ENCODE measurements at regions not wholly inside any gene's neighbourhood (a gene's known extent, or its start where the extent isn't known, plus 50 kb on each side); places are given as distances from the start of the nearest gene placed in this dataset.
"Not testable (repeated sequence)": the region's sequence is repeated elsewhere in the genome, so short reads cannot be mapped to it uniquely, and the experiment has no call there.

DNA sequence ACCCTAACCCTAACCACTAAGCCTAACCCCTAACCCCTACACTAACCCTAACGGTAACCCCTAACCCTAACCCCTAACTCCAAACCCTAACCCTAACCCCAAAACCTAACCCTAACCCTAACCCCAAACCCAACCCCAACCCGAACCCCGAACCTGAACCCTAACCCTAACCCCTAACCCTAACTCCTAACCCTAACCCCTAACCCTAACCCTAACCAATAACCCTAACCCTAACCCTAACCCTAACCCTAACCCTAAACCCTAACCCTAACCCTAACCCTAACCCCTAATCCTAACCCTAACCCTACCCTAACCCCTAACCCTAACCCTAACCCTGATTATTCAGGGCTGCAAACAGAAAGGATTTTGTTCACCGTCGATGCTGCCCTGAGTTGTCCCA lies 144.6 kb upstream of the DUSP22 start:
- not testable (repeated sequence) for DNase-seq; H3K4me2 ChIP-seq (ENCODE audit: low read depth, low read length, poor library complexity, severe bottlenecking); H3K9me3 ChIP-seq (ENCODE audit: low read length); H3K4me1 ChIP-seq (ENCODE audit: low read length); H3K79me2 ChIP-seq (ENCODE audit: low read length); H3K9me2 ChIP-seq (replicated peaks; ENCODE audit: insufficient read depth, low read length); H3K9ac ChIP-seq (ENCODE audit: low read length); H3K4me3 ChIP-seq (ENCODE audit: low read length); H2AFZ ChIP-seq (ENCODE audit: low read length); H3K27ac ChIP-seq (ENCODE audit: low read length); H3K27me3 ChIP-seq (ENCODE audit: low read length); H3K36me3 ChIP-seq (ENCODE audit: insufficient read depth, low read length); H4K20me1 ChIP-seq (ENCODE audit: insufficient read depth, low read depth, low read length)

DNA sequence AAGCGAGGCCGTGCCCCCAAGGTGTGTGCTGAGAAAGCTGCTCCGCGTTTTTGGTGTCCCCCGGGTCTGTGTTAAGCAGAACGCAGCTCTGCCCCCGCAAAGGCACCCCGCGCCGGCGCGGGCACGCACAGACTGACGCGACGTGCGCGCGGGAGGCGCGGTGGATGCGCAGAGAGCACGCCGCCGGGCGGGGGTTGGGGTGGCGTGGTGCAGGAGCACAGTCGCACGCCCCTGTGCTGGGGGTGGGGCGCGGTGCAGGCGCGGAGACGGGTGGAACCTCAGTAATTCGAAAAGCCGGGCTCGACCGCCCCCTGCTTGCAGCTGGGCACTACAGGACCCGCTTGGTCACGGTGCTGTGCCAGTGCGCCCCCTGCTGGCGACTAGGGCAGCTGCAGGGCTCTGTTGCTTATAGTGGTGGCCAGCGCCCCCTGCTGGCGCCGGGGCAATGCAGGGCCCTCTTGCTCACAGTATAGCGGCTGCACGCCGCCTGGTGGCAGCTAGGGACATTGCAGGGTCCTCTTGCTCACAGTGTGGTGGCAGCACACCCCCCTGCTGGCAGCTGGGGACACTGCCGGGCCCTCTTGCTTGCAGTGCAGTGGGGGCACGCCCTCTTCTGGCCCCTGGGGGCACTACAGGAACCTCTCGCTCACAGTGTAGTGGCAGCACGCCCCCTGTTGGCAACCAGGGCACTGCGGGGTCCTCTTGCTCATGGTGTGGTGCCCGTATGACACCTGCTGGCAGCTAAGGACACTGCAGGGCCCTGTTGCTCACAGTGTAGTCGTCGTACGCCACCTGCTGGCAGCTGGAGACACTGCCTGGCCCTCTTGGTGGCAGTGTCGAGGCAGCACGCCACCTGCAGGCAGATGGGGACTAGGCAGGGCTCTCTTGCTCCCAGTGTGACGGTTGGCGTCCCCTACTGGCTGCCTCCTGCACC lies 144.0 kb upstream of the DUSP22 start:
- not testable (repeated sequence) for H3K4me3 ChIP-seq (ENCODE audit: low read length); H3K36me3 ChIP-seq (ENCODE audit: insufficient read depth, low read length); H3K9ac ChIP-seq (ENCODE audit: low read length); H4K20me1 ChIP-seq (ENCODE audit: insufficient read depth, low read depth, low read length); H3K27ac ChIP-seq (ENCODE audit: low read length); H3K9me2 ChIP-seq (replicated peaks; ENCODE audit: insufficient read depth, low read length); H3K9me3 ChIP-seq (ENCODE audit: low read length); H3K27me3 ChIP-seq (ENCODE audit: low read length); H3K4me1 ChIP-seq (ENCODE audit: low read length); H3K79me2 ChIP-seq (ENCODE audit: low read length); H2AFZ ChIP-seq (ENCODE audit: low read length); H3K4me2 ChIP-seq (ENCODE audit: low read depth, low read length, poor library complexity, severe bottlenecking)
- peak; percentile 96 for DNase-seq

DNA sequence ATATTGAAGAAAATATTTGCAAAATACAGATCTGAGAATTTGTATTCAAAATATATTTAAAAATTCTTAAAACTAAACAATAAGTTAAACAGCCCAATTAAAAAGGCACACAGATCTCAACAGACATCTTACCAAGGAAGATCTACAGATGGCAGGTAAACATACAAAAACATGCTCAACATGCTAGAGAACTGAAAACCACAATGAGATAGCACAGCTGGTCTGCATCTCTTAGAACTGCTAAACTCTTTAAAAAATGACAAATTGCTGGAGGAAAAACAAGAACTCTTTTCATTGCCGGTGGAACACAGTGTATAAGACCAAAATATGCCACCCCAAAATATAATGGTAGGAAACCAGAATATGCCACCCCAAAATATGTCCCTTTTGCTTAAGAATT lies 142.1 kb upstream of the DUSP22 start:
- H4K20me1 ChIP-seq (ENCODE audit: insufficient read depth, low read depth, low read length); DNase-seq; H3K4me1 ChIP-seq (ENCODE audit: low read length); H2AFZ ChIP-seq (ENCODE audit: low read length); H3K36me3 ChIP-seq (ENCODE audit: insufficient read depth, low read length); H3K9me2 ChIP-seq (replicated peaks; ENCODE audit: insufficient read depth, low read length); H3K79me2 ChIP-seq (ENCODE audit: low read length); H3K4me2 ChIP-seq (ENCODE audit: low read depth, low read length, poor library complexity, severe bottlenecking); H3K9me3 ChIP-seq (ENCODE audit: low read length); H3K27me3 ChIP-seq (ENCODE audit: low read length); H3K4me3 ChIP-seq (ENCODE audit: low read length); H3K9ac ChIP-seq (ENCODE audit: low read length); H3K27ac ChIP-seq (ENCODE audit: low read length): not testable (repeated sequence)

DNA sequence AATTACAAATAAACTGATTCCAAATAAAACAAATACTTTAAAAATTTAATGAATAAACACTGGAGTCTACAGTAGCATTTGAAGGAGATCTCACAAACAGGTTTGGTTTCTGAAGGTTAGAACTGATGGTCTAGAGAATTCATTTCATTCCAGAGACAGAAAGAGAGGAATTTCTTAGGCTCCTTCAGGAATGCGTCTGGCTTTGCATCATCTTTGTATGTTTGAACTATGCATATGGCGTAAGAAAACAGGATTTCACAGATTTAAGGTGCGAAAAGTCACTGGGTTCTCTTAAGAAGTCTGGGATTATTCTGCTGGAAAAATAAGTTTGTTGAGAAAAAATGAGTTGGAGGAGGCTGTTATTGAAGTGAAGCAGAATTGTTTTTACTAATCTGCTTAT lies 139.9 kb upstream of the DUSP22 start:
- H3K4me2 ChIP-seq (ENCODE audit: low read depth, low read length, poor library complexity, severe bottlenecking); H3K27ac ChIP-seq (ENCODE audit: low read length); H3K9me2 ChIP-seq (replicated peaks; ENCODE audit: insufficient read depth, low read length); H3K27me3 ChIP-seq (ENCODE audit: low read length); H3K4me3 ChIP-seq (ENCODE audit: low read length); DNase-seq; H2AFZ ChIP-seq (ENCODE audit: low read length); H3K9me3 ChIP-seq (ENCODE audit: low read length); H4K20me1 ChIP-seq (ENCODE audit: insufficient read depth, low read depth, low read length); H3K9ac ChIP-seq (ENCODE audit: low read length); H3K4me1 ChIP-seq (ENCODE audit: low read length); H3K36me3 ChIP-seq (ENCODE audit: insufficient read depth, low read length); H3K79me2 ChIP-seq (ENCODE audit: low read length): not testable (repeated sequence)

DNA sequence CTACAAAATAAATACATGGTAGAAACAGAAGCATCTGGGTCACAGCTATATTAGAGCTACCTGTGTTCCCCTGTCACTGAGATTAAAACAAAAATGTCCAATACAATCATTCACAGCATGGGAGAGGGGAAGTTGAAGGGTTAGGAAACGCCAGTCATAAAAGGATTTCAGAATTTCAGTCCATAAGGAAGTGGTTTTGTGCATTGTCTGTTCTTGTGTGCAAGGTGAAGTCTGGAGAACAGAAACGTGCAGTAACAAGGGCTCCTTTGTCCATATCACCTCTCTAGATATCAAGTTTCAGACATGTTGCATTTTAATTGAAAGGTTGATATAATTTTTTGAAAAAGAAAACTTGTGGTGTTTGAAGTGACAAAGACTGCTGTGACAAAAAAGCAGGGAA lies 139.3 kb upstream of the DUSP22 start:
- not testable (repeated sequence) for H3K27me3 ChIP-seq (ENCODE audit: low read length); H3K9ac ChIP-seq (ENCODE audit: low read length); H3K79me2 ChIP-seq (ENCODE audit: low read length); H2AFZ ChIP-seq (ENCODE audit: low read length); H3K36me3 ChIP-seq (ENCODE audit: insufficient read depth, low read length); H3K9me2 ChIP-seq (replicated peaks; ENCODE audit: insufficient read depth, low read length); H3K4me2 ChIP-seq (ENCODE audit: low read depth, low read length, poor library complexity, severe bottlenecking); H3K4me1 ChIP-seq (ENCODE audit: low read length); H3K9me3 ChIP-seq (ENCODE audit: low read length); H3K27ac ChIP-seq (ENCODE audit: low read length); H4K20me1 ChIP-seq (ENCODE audit: insufficient read depth, low read depth, low read length); H3K4me3 ChIP-seq (ENCODE audit: low read length); DNase-seq

DNA sequence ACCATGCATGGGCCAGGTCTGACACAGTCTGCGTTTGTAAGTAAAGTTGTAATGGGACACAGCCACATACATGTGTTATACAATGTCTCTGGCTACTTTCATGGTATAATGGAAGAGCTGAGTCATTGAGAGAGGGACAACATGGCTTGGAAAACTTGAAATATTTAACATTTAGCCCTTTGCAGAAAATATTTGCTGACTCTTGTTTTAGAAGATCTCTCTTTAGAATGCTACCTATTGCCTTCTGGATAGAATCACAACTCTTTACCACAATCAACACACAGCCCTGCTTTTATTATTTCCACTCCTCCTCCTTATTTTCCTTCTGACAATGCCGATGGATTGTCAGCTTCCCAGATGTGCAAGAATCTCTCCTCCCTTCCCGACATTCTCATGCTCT lies 138.4 kb upstream of the DUSP22 start:
- H3K4me1 ChIP-seq (ENCODE audit: low read length); H3K27ac ChIP-seq (ENCODE audit: low read length): not testable (repeated sequence)

DNA sequence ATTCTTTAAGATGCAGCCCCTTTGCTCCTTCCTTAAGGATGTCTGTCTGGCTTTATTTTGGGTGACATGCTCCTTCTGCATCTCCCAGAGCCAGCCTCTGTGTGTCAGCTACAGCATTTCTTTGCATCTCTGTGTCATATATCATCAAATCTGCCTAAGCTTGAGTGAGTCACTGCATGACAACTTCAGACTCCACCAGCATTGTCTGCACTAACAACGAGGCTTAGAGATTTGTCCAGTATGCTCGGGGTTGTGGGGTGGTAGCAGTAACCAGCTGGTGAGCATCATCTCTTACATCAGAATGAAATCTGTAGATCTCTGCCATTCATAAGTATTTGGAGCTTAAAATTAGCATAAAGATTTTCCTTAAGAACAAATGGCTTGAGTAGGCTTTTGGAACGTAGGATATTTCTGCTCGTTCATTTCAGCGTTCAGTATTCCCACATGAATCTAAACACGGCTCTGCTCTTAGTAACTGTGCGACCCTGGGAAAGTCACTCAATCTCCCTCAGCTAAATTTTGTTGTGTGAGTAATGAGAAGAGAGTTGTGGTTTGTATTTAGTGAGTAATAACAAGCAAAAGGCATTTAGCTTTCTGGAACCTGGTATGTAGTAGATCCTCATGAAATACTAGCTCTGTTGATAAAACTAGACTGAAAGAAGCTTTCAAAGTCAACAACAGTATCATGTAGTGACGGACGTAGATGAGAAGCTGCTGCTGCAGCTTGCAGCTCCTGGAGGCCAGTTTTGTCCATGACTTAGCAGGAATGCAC lies 137.8 kb upstream of the DUSP22 start:
- H3K36me3 ChIP-seq (ENCODE audit: insufficient read depth, low read length); H3K9me2 ChIP-seq (replicated peaks; ENCODE audit: insufficient read depth, low read length); H3K4me3 ChIP-seq (ENCODE audit: low read length); H3K27me3 ChIP-seq (ENCODE audit: low read length); H3K27ac ChIP-seq (ENCODE audit: low read length); H3K4me2 ChIP-seq (ENCODE audit: low read depth, low read length, poor library complexity, severe bottlenecking); H3K79me2 ChIP-seq (ENCODE audit: low read length); H3K9ac ChIP-seq (ENCODE audit: low read length); H4K20me1 ChIP-seq (ENCODE audit: insufficient read depth, low read depth, low read length); DNase-seq; H2AFZ ChIP-seq (ENCODE audit: low read length); H3K4me1 ChIP-seq (ENCODE audit: low read length); H3K9me3 ChIP-seq (ENCODE audit: low read length): not testable (repeated sequence)

More for the DNA sequence above, 138.4 kb upstream of the DUSP22 start:
- not testable (repeated sequence) for H2AFZ ChIP-seq (ENCODE audit: low read length); H3K4me3 ChIP-seq (ENCODE audit: low read length); DNase-seq; H4K20me1 ChIP-seq (ENCODE audit: insufficient read depth, low read depth, low read length); H3K79me2 ChIP-seq (ENCODE audit: low read length); H3K27me3 ChIP-seq (ENCODE audit: low read length); H3K4me2 ChIP-seq (ENCODE audit: low read depth, low read length, poor library complexity, severe bottlenecking); H3K9me2 ChIP-seq (replicated peaks; ENCODE audit: insufficient read depth, low read length); H3K9ac ChIP-seq (ENCODE audit: low read length); H3K36me3 ChIP-seq (ENCODE audit: insufficient read depth, low read length); H3K9me3 ChIP-seq (ENCODE audit: low read length)

DNA sequence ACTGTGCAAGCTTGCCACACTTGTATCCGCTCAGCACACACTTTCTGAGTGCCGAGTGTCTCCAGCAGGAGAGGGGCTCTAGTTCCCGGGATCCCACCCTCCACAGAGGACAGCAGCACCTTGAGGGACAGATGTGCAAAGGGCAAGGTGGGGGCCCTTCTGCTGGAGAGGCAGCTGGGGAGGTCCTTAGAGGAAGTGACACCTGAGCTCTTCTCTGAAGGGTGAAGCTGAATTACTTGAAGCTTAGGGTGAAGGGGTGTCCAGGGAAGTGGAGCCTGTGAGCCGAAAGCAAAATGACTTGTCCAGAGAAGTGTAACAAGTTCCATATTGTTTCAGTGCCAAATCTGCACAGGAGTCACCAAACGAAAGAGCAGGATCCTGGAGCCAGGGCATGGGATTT lies 136.3 kb upstream of the DUSP22 start:
- no peak overlapping the region for H2AFZ ChIP-seq (ENCODE audit: low read length)
- no peaks in the 10 kb centered on the region for H3K4me1 ChIP-seq (ENCODE audit: low read length)
- no peak overlapping the region for H3K4me2 ChIP-seq (ENCODE audit: low read depth, low read length, poor library complexity, severe bottlenecking)
- H3K27ac ChIP-seq (ENCODE audit: low read length) = no peak overlapping the region
- DNase-seq = no peak
- no peaks in the 10 kb centered on the region for H3K9me2 ChIP-seq (replicated peaks; ENCODE audit: insufficient read depth, low read length)
- no peaks in the 10 kb centered on the region for H3K9me3 ChIP-seq (ENCODE audit: low read length)
- H3K9ac ChIP-seq (ENCODE audit: low read length) = no peak overlapping the region
- no peaks in the 10 kb centered on the region for H3K36me3 ChIP-seq (ENCODE audit: insufficient read depth, low read length)
- no peak overlapping the region for H3K4me3 ChIP-seq (ENCODE audit: low read length)
- no peaks in the 10 kb centered on the region for H3K79me2 ChIP-seq (ENCODE audit: low read length)
- no peaks in the 10 kb centered on the region for H4K20me1 ChIP-seq (ENCODE audit: insufficient read depth, low read depth, low read length)
- H3K27me3 ChIP-seq (ENCODE audit: low read length) = no peaks in the 10 kb centered on the region

All from Karpas-422 (cell line).